Panc1 (cell line): ENCODE measurements at regions not wholly inside any gene's neighbourhood (a gene's known extent, or its start where the extent isn't known, plus 50 kb on each side); places are given as distances from the start of the nearest gene placed in this dataset.

Source experiments
- POLR2AphosphoS5 ChIP-seq: IDR thresholded peaks from 2 replicates; pipeline ENCODE4 v1.6.1; 2012; ENCODE audit warnings: mild to moderate bottlenecking, low read depth, low read length, moderate library complexity
- TCF7L2 ChIP-seq: IDR thresholded peaks from 2 replicates; pipeline ENCODE4 v1.6.1; 2011; ENCODE audit warnings: mild to moderate bottlenecking, low read depth, low read length, inconsistent platforms
- TF ChIP-seq, protein P1 (sequence below): fragments of 450-650 bp; IDR thresholded peaks from 2 replicates; pipeline ENCODE4 v1.5.1; 2017; ENCODE audit warnings: mild to moderate bottlenecking

DNA sequence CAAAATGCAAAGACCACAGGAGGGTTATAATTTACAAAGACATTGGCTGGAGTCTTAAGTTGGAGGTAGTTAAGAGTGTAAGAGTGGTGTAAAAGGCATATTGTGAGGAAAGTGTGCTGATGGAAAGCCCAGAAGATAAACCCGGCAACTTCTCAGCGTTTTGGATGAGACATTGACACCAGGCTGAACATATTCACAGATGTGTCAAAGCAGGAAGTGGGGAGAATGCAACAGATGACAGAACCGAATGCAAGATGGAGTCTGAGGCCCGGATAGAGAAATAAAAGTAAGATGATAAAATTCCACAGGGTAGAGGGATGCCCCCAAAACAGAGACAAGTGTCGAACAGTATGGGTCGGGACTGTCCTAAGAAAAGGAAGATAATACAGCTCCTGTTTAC is 230.4 kb upstream of the TMEM72 start:
- TF ChIP-seq, protein P1, sequence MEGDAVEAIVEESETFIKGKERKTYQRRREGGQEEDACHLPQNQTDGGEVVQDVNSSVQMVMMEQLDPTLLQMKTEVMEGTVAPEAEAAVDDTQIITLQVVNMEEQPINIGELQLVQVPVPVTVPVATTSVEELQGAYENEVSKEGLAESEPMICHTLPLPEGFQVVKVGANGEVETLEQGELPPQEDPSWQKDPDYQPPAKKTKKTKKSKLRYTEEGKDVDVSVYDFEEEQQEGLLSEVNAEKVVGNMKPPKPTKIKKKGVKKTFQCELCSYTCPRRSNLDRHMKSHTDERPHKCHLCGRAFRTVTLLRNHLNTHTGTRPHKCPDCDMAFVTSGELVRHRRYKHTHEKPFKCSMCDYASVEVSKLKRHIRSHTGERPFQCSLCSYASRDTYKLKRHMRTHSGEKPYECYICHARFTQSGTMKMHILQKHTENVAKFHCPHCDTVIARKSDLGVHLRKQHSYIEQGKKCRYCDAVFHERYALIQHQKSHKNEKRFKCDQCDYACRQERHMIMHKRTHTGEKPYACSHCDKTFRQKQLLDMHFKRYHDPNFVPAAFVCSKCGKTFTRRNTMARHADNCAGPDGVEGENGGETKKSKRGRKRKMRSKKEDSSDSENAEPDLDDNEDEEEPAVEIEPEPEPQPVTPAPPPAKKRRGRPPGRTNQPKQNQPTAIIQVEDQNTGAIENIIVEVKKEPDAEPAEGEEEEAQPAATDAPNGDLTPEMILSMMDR: no peak
- no peak for TF ChIP-seq POLR2AphosphoS5
- TF ChIP-seq TCF7L2: no peak
